RWPE1 (cell line): ENCODE measurements at regions not wholly inside any gene's neighbourhood (a gene's known extent, or its start where the extent isn't known, plus 50 kb on each side); places are given as distances from the start of the nearest gene placed in this dataset.
"Not testable (repeated sequence)": the region's sequence is repeated elsewhere in the genome, so short reads cannot be mapped to it uniquely, and the experiment has no call there.

Experiments used
- CTCF ChIA-PET: fragments of 350-600 bp; sonication (Branson Sonifier 250); formaldehyde crosslinking; extraction: SDS; loops from one replicate; lab custom pipeline; 2021; lab: Yijun Ruan, JAX
- POLR2A ChIA-PET: fragments of 400-600 bp; formaldehyde crosslinking; extraction: SDS; loops from one replicate; lab custom pipeline; 2020; ENCODE audit warnings: antibody characterized with exemption; ENCODE audit not compliant: low non-redundant PET; lab: Yijun Ruan, JAX
- DNase-seq: peaks from one replicate; pipeline ENCODE4 v3.0.0; 2012; ENCODE audit warnings: low spot score
- H3K27ac ChIP-seq: fragments of 450-650 bp; 2 replicates; pipeline ENCODE4 v1.5.1; 2017
- CTCF ChIP-seq: fragments of 450-650 bp; conservative IDR thresholded peaks from 2 replicates; pipeline ENCODE4 v1.5.1; 2017; ENCODE audit warnings: low read depth, mild to moderate bottlenecking

GRCh38 chr14:30058401-30058800 lies 130.8 kb upstream of the PRKD1 start:
- POLR2A ChIA-PET: no interaction called here
- H3K27ac ChIP-seq: no peak overlapping the region
- no peak for DNase-seq
- CTCF ChIA-PET: no interaction called here
- no peak for TF ChIP-seq CTCF

- POLR2A ChIA-PET: no interaction called here
- no peak for DNase-seq
- H3K27ac ChIP-seq: no peak overlapping the region
- TF ChIP-seq CTCF: no peak
- CTCF ChIA-PET: no interaction called here
These were observed 136.1 kb upstream of the PRKD1 start for GRCh38 chr14:30063746-30064145.

- H3K27ac ChIP-seq: no peak overlapping the region
- DNase-seq: no peak
- ChIA-PET CTCF (no interaction called here), POLR2A (no interaction called here)
- TF ChIP-seq CTCF: no peak
These were observed 136.8 kb upstream of the PRKD1 start for GRCh38 chr14:30064454-30064853.

- DNase-seq: no peak
- POLR2A ChIA-PET: no interaction called here
- H3K27ac ChIP-seq: no peak overlapping the region
- CTCF ChIA-PET: no interaction called here
- no peak for TF ChIP-seq CTCF
These were observed 141.9 kb upstream of the PRKD1 start for GRCh38 chr14:30069536-30069935.

- CTCF ChIA-PET, H3K27ac ChIP-seq, POLR2A ChIA-PET, DNase-seq: not testable (repeated sequence)
These were observed 144.8 kb upstream of the PRKD1 start for GRCh38 chr14:30072454-30072853.

- CTCF ChIA-PET: no interaction called here
- DNase-seq: no peak
- TF ChIP-seq CTCF: no peak
- H3K27ac ChIP-seq: no peak overlapping the region
- POLR2A ChIA-PET: no interaction called here
These were observed 150.3 kb upstream of the PRKD1 start for GRCh38 chr14:30077946-30078345.

- ChIA-PET POLR2A (no interaction called here), CTCF (no interaction called here)
- TF ChIP-seq CTCF: no peak
- H3K27ac ChIP-seq: no peak overlapping the region
- DNase-seq: no peak
These were observed 151.3 kb upstream of the PRKD1 start for GRCh38 chr14:30078811-30079402.
